GM19023 (cell line): ENCODE measurements at regions not wholly inside any gene's neighbourhood (a gene's known extent, or its start where the extent isn't known, plus 50 kb on each side); places are given as distances from the start of the nearest gene placed in this dataset.

Source experiments
- ATAC-seq: cut with Tn5 transposase; IDR thresholded peaks from one replicate; pipeline ENCODE4 v1.9.1; 2021; ENCODE audit warnings: mild to moderate bottlenecking, moderate library complexity; ENCODE audit not compliant: unreplicated experiment

GRCh38 chr17:72588561-72588960, 467.7 kb downstream of the SOX9 start:
- ATAC-seq: no peak

DNA sequence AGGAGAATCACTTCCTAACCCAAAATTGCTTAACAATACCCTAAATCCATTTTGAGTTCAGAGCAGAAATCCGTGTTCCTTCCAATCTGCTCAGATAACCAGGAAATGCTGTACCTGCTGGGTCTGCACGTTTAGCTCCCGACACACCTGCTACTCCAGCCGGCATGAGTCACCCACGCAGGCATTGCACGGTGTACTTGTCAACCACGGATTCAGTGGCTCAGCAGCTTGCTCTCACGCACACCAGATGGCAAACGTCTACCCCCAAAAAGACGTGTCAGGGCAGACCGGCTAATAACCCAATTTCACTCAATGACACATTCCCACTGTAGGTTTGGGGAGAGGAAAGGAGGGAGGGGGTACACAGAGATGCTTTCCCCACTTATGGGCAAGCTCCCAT, 468.1 kb downstream of the SOX9 start:
- no peak for ATAC-seq

DNA sequence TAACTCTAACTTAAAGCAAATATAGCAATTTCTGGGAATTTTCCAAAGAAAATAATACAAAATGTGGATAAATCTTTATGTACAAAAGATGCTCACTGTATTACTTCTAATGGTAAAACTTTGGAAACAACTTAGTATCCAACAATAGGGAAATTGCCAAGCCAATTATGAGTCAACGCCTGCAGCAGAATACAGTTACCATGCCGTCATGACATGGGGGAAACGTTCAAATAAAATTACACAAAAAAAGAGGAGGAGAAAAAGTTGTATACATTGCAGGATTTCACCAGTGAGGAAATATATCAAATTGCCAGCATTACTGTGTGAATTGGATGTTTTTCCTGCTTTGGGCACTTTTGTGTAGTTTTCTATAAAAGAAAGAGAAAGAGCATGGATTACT, 469.6 kb downstream of the SOX9 start:
- no peak for ATAC-seq

DNA sequence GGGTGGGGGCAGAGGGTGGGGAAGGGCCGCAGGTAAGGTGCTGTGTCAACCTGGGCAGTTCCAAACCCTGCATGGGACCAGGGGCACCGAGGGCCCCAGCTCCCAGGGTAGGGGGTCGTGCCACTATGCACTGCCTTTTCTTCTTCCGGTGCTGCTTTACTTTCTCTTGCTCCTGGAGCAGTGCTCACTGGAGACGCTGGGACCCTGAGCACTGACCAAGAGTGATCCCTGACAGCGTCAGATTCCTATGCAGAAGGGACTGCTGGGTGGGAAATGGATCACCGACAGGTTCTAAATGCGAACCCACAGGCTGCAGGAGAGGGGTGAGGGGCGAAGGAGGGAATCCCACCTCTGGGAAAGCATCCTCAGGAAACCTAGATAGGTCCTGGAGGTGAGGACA, 470.1 kb downstream of the SOX9 start:
- ATAC-seq: no peak

GRCh38 chr17:72591289-72592241, 470.7 kb downstream of the SOX9 start:
- ATAC-seq: no peak

- peak; percentile 66 for ATAC-seq
Measured at GRCh38 chr17:72592242-72592966, 471.6 kb downstream of the SOX9 start.

DNA sequence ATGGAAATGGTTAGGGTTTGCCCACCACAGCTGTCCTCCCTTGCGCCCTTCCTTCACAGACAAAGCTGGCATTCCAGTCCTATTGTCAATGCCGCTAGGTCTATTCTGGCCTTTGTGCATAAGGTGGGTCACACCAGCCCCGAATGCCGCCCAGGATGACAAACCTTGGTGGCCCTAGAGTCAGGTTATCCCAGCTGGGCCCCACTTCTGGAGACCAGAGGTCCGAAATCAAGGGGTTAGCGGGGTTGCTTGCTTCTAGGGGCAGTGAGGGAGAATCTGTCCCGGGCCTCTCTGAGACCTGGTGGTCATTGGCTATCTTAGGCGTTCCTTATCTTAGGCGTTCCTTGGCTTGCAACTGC, 472.1 kb downstream of the SOX9 start:
- no peak for ATAC-seq

DNA sequence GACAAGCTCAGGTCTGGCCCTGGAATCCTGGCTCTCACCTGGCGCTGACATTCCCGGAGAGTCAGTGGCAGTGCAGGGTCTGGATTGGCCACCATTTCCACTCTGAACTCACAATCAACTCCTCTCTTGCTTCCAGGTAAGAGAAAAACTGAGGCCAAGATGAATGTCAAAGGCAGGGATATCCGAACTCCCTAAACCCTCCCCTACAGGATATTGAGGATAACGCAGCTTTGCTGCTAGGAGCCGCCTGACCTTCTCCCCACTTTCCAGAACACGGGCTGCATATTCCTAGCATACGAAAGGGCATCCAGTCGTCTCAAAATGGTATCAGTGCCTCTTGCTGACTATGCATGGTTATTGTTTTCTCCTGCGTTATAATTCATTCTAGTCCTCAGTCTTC, 473.4 kb downstream of the SOX9 start:
- ATAC-seq: no peak
